ENCODE measurements at regions not wholly inside any gene's neighbourhood (a gene's known extent, or its start where the extent isn't known, plus 50 kb on each side); places are given as distances from the start of the nearest gene placed in this dataset.
A peak's percentile ranks its signal among the peaks of the same experiment; 100 is the strongest.

- no peaks in the 10 kb centered on the region for H3K36me3 ChIP-seq
- H3K27me3 ChIP-seq (replicated peaks in 1 of 7), result no peaks in the 10 kb centered on the region
- H3K4me3 ChIP-seq, result no peak overlapping the region
- no peaks in the 10 kb centered on the region for H3K9me3 ChIP-seq
- DNase-seq, result no peak
- 70 to 88% (median 85%) methylated on average over 2 of the region's 2 CpGs for WGBS, 5 donors
- TF ChIP-seq CTCF (IDR thresholded peaks at IDR 0.05 in 8 of 11, conservative IDR thresholded peaks at IDR 0.05 in 3 of 11) (no peak), POLR2AphosphoS5 (IDR thresholded peaks at IDR 0.05) (no peak), POLR2A (IDR thresholded peaks at IDR 0.05) (no peak)
- H3K4me1 ChIP-seq, result peaks cover 0 to 28% (median 3%) of the 10 kb centered on the region in 6 donors
- intact Hi-C loops (cut with DNase I; ENCODE audit: low total_unique reads), result no loop called here
- peak overlapping the region in 1 of 8 donors; percentile 7 for H3K27ac ChIP-seq
These were observed 167.8 kb downstream of the GASK1B start for GRCh38 chr4:158005021-158005420.

DNA sequence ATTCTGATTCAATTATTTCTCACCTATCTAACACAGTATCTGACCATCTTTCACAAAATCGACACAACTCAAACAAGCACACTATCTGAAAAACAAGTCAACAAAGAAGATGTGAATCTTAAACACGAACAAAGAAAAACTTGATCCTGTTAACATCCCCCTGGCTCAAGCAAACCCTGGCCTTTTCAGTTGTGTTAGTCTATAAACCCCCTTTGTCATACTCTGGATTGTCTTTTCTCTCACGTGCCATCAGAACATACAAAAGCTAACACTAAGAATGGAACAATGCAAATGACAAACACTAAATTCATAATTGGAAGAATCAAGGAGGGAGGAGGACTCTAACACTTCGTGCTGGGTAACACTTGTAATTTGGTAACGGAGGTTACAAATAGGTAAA lies 168.7 kb downstream of the GASK1B start:
- Histone ChIP-seq H3K4me1 (peaks cover 0 to 28% (median 3%) of the 10 kb centered on the region in 6 donors), H3K27ac (no peak overlapping the region), H3K4me3 (no peak overlapping the region), H3K36me3 (no peaks in the 10 kb centered on the region), H3K27me3 (replicated peaks in 1 of 7) (no peaks in the 10 kb centered on the region), H3K9me3 (no peaks in the 10 kb centered on the region)
- no peak for TF ChIP-seq POLR2AphosphoS5 (IDR thresholded peaks at IDR 0.05)
- TF ChIP-seq CTCF (IDR thresholded peaks at IDR 0.05 in 8 of 11, conservative IDR thresholded peaks at IDR 0.05 in 3 of 11), result no peak
- TF ChIP-seq POLR2A (IDR thresholded peaks at IDR 0.05), result no peak
- WGBS, 5 donors, result 82 to 93% (median 87%) methylated on average over 5 of the region's 5 CpGs
- intact Hi-C loops (cut with DNase I; ENCODE audit: low total_unique reads), result no loop called here
- DNase-seq, result no peak

- Histone ChIP-seq H3K9me3 (no peaks in the 10 kb centered on the region), H3K4me1 (peaks cover 0 to 28% (median 3%) of the 10 kb centered on the region in 6 donors), H3K36me3 (no peaks in the 10 kb centered on the region), H3K27ac (no peak overlapping the region), H3K27me3 (replicated peaks in 1 of 7) (no peaks in the 10 kb centered on the region), H3K4me3 (no peak overlapping the region)
- TF ChIP-seq CTCF (IDR thresholded peaks at IDR 0.05 in 8 of 11, conservative IDR thresholded peaks at IDR 0.05 in 3 of 11), result no peak
- no peak for TF ChIP-seq POLR2AphosphoS5 (IDR thresholded peaks at IDR 0.05)
- DNase-seq, result no peak
- intact Hi-C loops (cut with DNase I; ENCODE audit: low total_unique reads), result no loop called here
These were observed 169.6 kb downstream of the GASK1B start for GRCh38 chr4:158003212-158003611.

DNA sequence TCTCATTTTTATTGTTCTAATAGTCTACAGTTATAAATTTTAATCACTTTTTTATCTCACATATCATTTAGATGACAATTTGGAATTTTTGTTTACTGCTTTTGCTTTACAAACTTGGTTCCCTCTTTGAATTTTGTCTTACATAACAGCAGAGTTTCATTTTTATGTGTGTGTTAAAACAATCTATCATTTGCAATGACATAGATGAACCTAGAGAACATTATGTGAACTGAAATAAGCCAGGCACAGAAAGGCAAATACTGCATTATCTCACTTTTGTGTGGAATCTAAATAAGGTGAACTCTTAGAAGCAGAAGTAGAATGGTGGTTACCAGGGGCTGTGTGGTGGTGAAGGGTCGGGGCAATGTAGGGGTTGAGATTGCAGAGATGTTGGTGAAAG lies 170.7 kb downstream of the GASK1B start:
- no peak overlapping the region for H3K4me3 ChIP-seq
- WGBS, 5 donors, result 39 to 69% (median 57%) methylated on average over 1 of the region's 1 CpG
- TF ChIP-seq POLR2AphosphoS5 (IDR thresholded peaks at IDR 0.05), result no peak
- TF ChIP-seq POLR2A (IDR thresholded peaks at IDR 0.05), result no peak
- no peak for TF ChIP-seq CTCF (IDR thresholded peaks at IDR 0.05 in 8 of 11, conservative IDR thresholded peaks at IDR 0.05 in 3 of 11)
- H3K27ac ChIP-seq, result peak overlapping the region in 2 of 8 donors; percentile 32 to 35
- intact Hi-C loops (cut with DNase I; ENCODE audit: low total_unique reads), result no loop called here
- no peak for DNase-seq
- no peaks in the 10 kb centered on the region for H3K27me3 ChIP-seq (replicated peaks in 1 of 7)
- H3K9me3 ChIP-seq, result no peaks in the 10 kb centered on the region
- no peaks in the 10 kb centered on the region for H3K36me3 ChIP-seq
- H3K4me1 ChIP-seq, result peaks cover 0 to 20% (median 3%) of the 10 kb centered on the region in 6 donors

Measured in spleen (tissue), 11 donors.